HL-60 (cell line): ENCODE measurements at regions not wholly inside any gene's neighbourhood (a gene's known extent, or its start where the extent isn't known, plus 50 kb on each side); places are given as distances from the start of the nearest gene placed in this dataset.

Experiments
- CTCF ChIP-seq: IDR thresholded peaks from one replicate; pipeline ENCODE4 v1.5.1; 2011; ENCODE audit warnings: low read length, control low read depth, inconsistent platforms; ENCODE audit not compliant: insufficient read depth
- GABPA ChIP-seq: IDR thresholded peaks from 2 replicates; pipeline ENCODE4 v1.6.1; 2012; ENCODE audit warnings: low read depth
- POLR2AphosphoS5 ChIP-seq: IDR thresholded peaks from 2 replicates; pipeline ENCODE4 v1.6.1; 2012; ENCODE audit warnings: low read depth
- REST ChIP-seq: IDR thresholded peaks from 2 replicates; pipeline ENCODE4 v1.6.1; 2012; ENCODE audit warnings: low read depth; ENCODE audit not compliant: insufficient replicate concordance

DNA sequence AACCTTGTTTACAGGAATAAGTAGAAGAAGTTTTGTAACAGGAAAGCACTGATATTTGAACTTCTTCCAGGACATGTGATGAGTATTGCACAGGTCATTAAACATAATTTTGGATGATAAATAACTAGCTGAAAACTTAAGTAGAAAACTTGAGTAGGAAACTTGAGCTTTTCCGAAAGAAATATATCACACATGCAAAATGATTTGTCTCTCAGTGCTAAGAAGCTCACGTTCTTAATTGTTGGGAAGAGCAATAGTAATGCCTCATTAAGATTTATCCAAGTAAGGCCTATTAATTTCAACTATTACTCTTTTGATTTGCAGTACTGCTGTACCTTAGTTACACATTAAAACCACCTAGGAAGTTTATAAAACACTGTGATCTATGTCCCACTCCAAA, 1921.9 kb upstream of the LRRTM1 start:
- TF ChIP-seq CTCF (no peak), POLR2AphosphoS5 (no peak), REST (no peak), GABPA (no peak)
